ENCODE measurements at regions not wholly inside any gene's neighbourhood (a gene's known extent, or its start where the extent isn't known, plus 50 kb on each side); places are given as distances from the start of the nearest gene placed in this dataset.

- DNase-seq (ENCODE audit: extremely low read depth in 1 of 2, low read depth in 1 of 2) = no peak
These were observed 2124.9 kb downstream of the MAT2B start for GRCh38 chr5:165630261-165630778.

- no peak for DNase-seq (ENCODE audit: extremely low read depth in 1 of 2, low read depth in 1 of 2)
These were observed 2125.8 kb downstream of the MAT2B start for GRCh38 chr5:165631235-165631634.

DNA sequence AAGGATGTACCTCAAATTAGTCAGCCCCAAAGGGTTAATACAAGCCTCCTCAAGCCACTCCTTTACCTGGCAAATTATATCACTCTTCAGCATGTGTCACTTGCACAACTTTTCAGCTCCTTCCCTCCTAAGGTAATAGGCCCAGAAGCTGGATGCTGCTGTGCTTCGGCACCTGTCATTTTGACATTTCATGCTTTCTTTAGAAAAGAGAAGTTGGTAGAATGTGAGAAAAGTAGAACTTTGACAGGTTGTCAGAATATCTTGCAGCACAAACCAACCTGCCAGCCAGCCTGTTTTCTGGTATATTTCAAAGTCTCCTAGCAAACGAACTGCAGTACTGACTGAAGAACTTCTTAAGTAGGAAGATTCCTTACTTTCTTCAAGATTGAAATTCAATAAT, 2136.9 kb downstream of the MAT2B start:
- DNase-seq (ENCODE audit: extremely low read depth in 1 of 2, low read depth in 1 of 2) = no peak

- DNase-seq (ENCODE audit: extremely low read depth in 1 of 2, low read depth in 1 of 2) = no peak
These were observed 2160.4 kb downstream of the MAT2B start for GRCh38 chr5:165665735-165666400.

- no peak for DNase-seq (ENCODE audit: extremely low read depth in 1 of 2, low read depth in 1 of 2)
These were observed 2168.1 kb downstream of the MAT2B start for GRCh38 chr5:165673499-165673898.

- no peak for DNase-seq (ENCODE audit: extremely low read depth in 1 of 2, low read depth in 1 of 2)
These were observed 2190.4 kb downstream of the MAT2B start for GRCh38 chr5:165695796-165696195.

GRCh38 chr5:165705960-165706359, 2200.5 kb downstream of the MAT2B start:
- no peak for DNase-seq (ENCODE audit: extremely low read depth in 1 of 2, low read depth in 1 of 2)

DNA sequence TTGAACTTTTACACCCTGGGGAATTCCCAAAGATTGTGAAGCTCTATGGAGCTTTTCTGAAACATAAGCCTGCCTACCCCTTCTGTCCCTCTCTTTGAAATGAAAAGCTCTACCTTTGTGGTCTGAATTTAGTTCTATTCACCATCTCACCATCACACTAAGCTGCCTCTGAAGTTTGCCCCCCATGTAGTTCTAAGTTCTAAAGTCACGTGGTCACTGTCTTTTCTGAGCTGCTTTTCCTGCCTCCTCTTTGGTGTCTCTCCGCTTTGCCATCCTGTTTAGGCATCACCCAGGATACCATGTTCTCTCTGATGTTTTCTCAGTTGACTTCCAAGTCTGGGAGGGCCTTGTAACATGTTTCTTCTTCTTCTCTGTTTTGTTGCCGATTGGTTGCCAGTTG, 2206.6 kb downstream of the MAT2B start:
- DNase-seq (ENCODE audit: extremely low read depth in 1 of 2, low read depth in 1 of 2) = no peak

GRCh38 chr5:165714598-165714997, 2209.2 kb downstream of the MAT2B start:
- DNase-seq (ENCODE audit: extremely low read depth in 1 of 2, low read depth in 1 of 2) = no peak

DNA sequence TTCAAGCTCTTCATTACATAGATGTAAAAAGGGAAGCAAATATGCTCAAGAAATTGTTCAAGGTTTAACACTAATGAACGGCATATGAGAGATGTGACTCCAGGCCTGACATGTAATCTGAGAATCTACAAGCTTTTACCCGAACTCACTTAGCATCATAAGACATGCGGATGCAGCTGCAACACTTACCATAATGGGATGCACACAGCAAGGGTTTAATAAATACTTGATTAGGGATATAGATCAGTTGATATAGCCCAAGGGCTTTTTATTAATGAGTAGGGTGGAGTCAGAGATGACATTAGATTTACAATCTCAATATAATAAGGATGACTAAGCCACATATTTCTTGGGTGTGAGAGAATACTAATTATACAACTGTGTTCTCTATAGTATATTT, 2215.5 kb downstream of the MAT2B start:
- no peak for DNase-seq (ENCODE audit: extremely low read depth in 1 of 2, low read depth in 1 of 2)

- DNase-seq (ENCODE audit: extremely low read depth in 1 of 2, low read depth in 1 of 2) = no peak
These were observed 2217.0 kb downstream of the MAT2B start for GRCh38 chr5:165722401-165722800.

DNA sequence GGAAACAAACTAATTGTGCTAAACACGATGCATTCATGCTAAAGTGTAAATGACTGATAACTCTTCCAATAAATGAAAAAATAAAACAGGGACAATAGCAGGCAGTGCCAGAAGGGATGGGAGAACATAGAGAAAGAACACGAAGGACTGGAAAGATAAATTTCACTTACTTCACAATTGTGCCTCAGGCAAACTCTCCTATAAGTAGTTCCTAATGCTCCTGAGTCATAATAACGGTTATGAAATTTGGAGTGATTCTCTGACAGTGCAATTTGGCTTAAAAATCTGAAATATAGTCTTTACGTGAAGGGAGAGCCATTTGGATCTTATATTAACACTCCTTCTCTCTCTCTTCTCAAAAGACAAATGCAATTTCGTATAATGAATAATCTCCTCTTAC, 2218.5 kb downstream of the MAT2B start:
- DNase-seq (ENCODE audit: extremely low read depth in 1 of 2, low read depth in 1 of 2) = no peak

DNA sequence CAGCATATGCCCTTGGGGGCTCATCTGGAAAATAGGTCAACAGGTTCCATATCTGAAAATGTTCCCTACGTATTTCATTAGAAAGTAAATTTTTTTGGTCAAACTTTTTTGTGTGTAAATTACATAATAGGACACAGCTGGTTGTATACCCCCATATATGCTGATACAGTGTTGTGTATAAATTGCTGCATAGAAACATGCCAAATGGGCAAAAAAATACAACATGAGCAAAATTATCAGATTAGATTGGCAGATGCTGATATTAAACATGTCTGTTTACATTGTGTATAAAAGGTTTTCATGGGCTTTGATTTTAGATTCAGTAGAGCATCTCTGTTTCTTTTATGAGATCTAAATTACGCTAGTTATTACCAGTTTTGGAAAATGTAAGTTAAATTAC, 2223.0 kb downstream of the MAT2B start:
- no peak for DNase-seq (ENCODE audit: extremely low read depth in 1 of 2, low read depth in 1 of 2)

GRCh38 chr5:165735388-165735787, 2230.0 kb downstream of the MAT2B start:
- no peak for DNase-seq (ENCODE audit: extremely low read depth in 1 of 2, low read depth in 1 of 2)

DNA sequence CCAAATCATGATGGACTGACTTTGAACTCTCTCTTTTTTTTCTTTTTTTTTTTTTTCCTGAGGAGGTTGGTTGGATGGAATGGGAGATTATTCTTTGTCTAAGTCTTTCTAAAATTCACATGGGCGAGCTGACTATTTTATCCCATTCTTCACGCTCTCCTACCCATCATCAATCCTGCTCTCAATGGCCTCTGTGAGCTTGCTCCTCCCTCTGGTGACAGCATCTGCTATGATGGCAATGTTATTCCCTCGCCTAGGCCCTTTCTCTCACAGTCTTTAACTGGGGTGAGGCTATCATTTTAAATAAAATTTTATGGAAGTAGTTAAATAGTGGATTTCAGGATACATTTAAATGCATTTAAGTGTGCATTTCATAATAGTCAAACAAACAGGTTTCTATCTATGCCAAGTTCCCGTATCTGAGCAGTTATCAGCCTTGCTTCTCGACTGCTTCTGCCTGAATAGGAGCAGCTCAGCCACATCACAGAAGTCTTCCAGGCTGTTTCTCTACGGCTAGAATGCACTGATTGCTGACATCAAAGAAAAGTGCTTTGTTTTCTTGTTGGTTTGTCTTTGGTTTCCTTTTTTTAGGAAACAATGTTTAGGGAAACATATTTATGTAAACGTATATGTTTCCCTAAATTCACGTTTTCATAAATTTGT, 2233.8 kb downstream of the MAT2B start:
- no peak for DNase-seq (ENCODE audit: extremely low read depth in 1 of 2, low read depth in 1 of 2)

- DNase-seq (ENCODE audit: extremely low read depth in 1 of 2, low read depth in 1 of 2) = no peak
These were observed 2252.4 kb downstream of the MAT2B start for GRCh38 chr5:165757791-165758190.

DNA sequence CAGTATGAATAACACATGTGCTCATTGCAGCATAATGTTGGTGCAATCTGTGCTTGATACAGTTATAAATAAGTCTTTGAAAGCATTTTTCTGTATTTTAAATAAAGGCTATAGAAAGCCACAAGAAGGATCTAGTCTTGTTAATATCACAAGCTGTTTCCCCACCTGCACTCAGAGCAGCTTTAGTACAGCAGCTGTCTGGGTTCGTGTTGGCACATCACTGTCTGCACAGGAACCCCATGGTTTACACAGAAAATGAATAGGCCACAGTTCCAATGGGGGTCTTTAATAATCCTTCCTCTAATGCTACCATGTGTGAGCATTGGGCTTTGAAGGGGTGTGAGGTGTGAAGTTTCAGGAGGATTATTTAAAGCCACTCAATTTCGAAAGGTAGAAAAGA, 2269.7 kb downstream of the MAT2B start:
- DNase-seq (ENCODE audit: extremely low read depth in 1 of 2, low read depth in 1 of 2) = no peak

- no peak for DNase-seq (ENCODE audit: extremely low read depth in 1 of 2, low read depth in 1 of 2)
These were observed 2274.1 kb downstream of the MAT2B start for GRCh38 chr5:165779505-165779904.

DNA sequence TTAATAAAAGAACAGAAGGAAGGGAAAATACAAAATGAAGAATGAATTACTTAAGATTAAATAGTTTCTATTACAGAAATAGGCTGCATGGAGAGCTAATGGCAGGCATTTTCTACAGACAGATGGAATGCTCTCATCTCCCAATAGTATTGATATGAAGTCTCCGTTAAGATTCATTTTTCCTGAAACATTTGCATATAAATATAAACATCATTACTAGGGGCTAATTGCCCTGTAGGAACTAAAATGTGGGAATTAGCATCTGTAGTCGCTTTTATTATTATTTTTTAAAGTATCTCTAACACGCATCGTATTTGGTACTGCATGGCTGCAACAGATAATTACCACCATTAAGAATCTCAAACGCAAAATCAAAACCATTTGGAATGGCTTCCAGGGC, 2275.5 kb downstream of the MAT2B start:
- no peak for DNase-seq (ENCODE audit: extremely low read depth in 1 of 2, low read depth in 1 of 2)

- no peak for DNase-seq (ENCODE audit: extremely low read depth in 1 of 2, low read depth in 1 of 2)
These were observed 2276.3 kb downstream of the MAT2B start for GRCh38 chr5:165781738-165782137.

- DNase-seq (ENCODE audit: extremely low read depth in 1 of 2, low read depth in 1 of 2) = no peak
These were observed 2277.6 kb downstream of the MAT2B start for GRCh38 chr5:165783024-165783423.

- no peak for DNase-seq (ENCODE audit: extremely low read depth in 1 of 2, low read depth in 1 of 2)
These were observed 2280.7 kb downstream of the MAT2B start for GRCh38 chr5:165786073-165786472.

DNA sequence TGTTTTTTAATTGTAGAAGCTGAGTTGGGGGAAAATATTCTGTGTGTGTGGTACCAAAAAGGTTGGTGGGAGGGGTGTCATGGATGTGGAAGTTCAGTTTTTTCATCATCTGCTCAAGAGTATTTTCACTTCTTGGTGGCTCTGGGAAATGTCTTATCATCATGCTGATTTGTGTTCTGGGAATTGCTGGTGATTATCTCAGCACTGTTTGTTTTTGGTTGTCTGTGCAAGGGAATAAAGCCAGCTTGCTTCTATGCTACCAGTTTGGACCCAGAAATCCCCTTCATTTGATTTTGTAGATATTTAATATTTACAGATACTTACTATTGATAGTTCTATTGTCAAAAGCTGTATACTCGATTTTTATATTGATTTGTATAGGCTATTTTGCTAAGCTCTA, 2289.7 kb downstream of the MAT2B start:
- DNase-seq (ENCODE audit: extremely low read depth in 1 of 2, low read depth in 1 of 2) = no peak
